Spleen (tissue), 11 donors: ENCODE measurements at regions not wholly inside any gene's neighbourhood (a gene's known extent, or its start where the extent isn't known, plus 50 kb on each side); places are given as distances from the start of the nearest gene placed in this dataset.

Experiments
- DNase-seq: peaks from one replicate; pipeline ENCODE4 v3.0.0-alpha.2; 2020
- H3K27ac ChIP-seq, 8 donors: fragments of 200-600 bp; sonication (generic) in 7 of 8; 1 replicate in 4 of 8; 2 replicates in 4 of 8; pipeline versions ENCODE4 v1.5.0 to v1.8.0; 2016 to 2021; ENCODE audit warnings: inconsistent platforms in 4 of 8, mild to moderate bottlenecking in 4 of 8, moderate library complexity in 1 of 8
- H3K27me3 ChIP-seq, 7 donors: fragments of 200-600 bp; sonication (generic) in 6 of 7; replicated peaks in 1 of 7; 1 replicate in 4 of 7; 2 replicates in 3 of 7; pipeline versions ENCODE4 v1.5.0 to v1.8.0; 2016 to 2021; ENCODE audit warnings: inconsistent platforms in 3 of 7, mild to moderate bottlenecking in 1 of 7
- H3K36me3 ChIP-seq, 6 donors: fragments of 200-600 bp; sonication (generic) in 5 of 6; 1 replicate in 4 of 6; 2 replicates in 2 of 6; pipeline versions ENCODE4 v1.5.0 to v1.8.0; 2016 to 2021; ENCODE audit warnings: inconsistent platforms in 2 of 6
- H3K4me1 ChIP-seq, 6 donors: fragments of 200-600 bp; sonication (generic) in 5 of 6; 1 replicate in 3 of 6; 2 replicates in 3 of 6; pipeline versions ENCODE4 v1.5.0 to v1.8.0; 2016 to 2021; ENCODE audit warnings: inconsistent platforms in 3 of 6
- H3K4me3 ChIP-seq, 8 donors: fragments of 200-600 bp; sonication (generic) in 7 of 8; 1 replicate in 4 of 8; 2 replicates in 4 of 8; pipeline versions ENCODE4 v1.5.0 to v1.8.0; 2016 to 2021; ENCODE audit warnings: inconsistent platforms in 4 of 8, mild to moderate bottlenecking in 4 of 8, moderate library complexity in 2 of 8
- H3K9me3 ChIP-seq, 8 donors: fragments of 200-600 bp; sonication (generic) in 7 of 8; 1 replicate in 4 of 8; 2 replicates in 4 of 8; pipeline versions ENCODE4 v1.5.0 to v1.8.0; 2016 to 2021; ENCODE audit warnings: inconsistent platforms in 4 of 8
- CTCF ChIP-seq, 11 experiments: fragments of 200-600 bp in 7 of 11; fragments of 450-650 bp in 4 of 11; sonication (generic) in 4 of 11; IDR thresholded peaks in 8 of 11; conservative IDR thresholded peaks in 3 of 11; 1 replicate in 7 of 11; 2 replicates in 4 of 11; pipeline versions ENCODE4 v1.4.0 to v1.8.0; 2016 to 2021; ENCODE audit warnings: antibody characterized with exemption in 11 of 11, inconsistent platforms in 4 of 11, mild to moderate bottlenecking in 1 of 11
- POLR2A ChIP-seq, 3 donors: fragments of 450-650 bp; IDR thresholded peaks; one replicate each; pipeline ENCODE4 v1.5.1; 2017; ENCODE audit warnings: antibody characterized with exemption in 3 of 3, mild to moderate bottlenecking in 1 of 3
- POLR2AphosphoS5 ChIP-seq, 3 donors: sonication (generic); formaldehyde crosslinking; IDR thresholded peaks; one replicate each; pipeline ENCODE4 v1.5.1; 2017; ENCODE audit warnings: antibody characterized with exemption in 3 of 3
- WGBS, 5 donors: extraction: QIAGEN DNeasy Blood & Tissue Kit in 3 of 5; methylation state at CpG; one replicate each; pipeline versions ENCODE4 v1.1.5 to v1.1.7; 2013 to 2018; 5-methylcytosine and 5-hydroxymethylcytosine counted together
- intact Hi-C: fragments of 100-400 bp; cut with DNase I; formaldehyde crosslinking; loops from one replicate; pipeline ENCODE4 v1.15.0; 2023; ENCODE audit warnings: low total_unique reads
- donor health status: healthy with polysubstance abuse.
- donor health status: DM: no; HTN: no; CAD: no; lungs with moderate emphysema.
- donor health status: DM: no; HTN: no; CAD: no.
- donor health status: Bipolar disorder and iron deficiency.
- donor health status: healthy.
- donor health status: DM: no; HTN: no; CAD: no.
- donor health status: DM: yes; HTN: yes; CAD: no.

GRCh38 chr6:100322886-100323285 lies 141.8 kb downstream of the SIM1 start:
- intact Hi-C loops = no loop called here
- TF ChIP-seq POLR2AphosphoS5 (IDR thresholded peaks at IDR 0.05) (no peak), POLR2A (IDR thresholded peaks at IDR 0.05) (no peak), CTCF (IDR thresholded peaks at IDR 0.05 in 8 of 11, conservative IDR thresholded peaks at IDR 0.05 in 3 of 11) (no peak)
- peaks cover 0 to 3% (median 0%) of the 10 kb centered on the region in 8 donors for H3K9me3 ChIP-seq
- no peaks in the 10 kb centered on the region for H3K27me3 ChIP-seq
- no peak for DNase-seq
- no peak overlapping the region for H3K4me3 ChIP-seq
- 83 to 97% (median 95%) methylated on average over 1 of the region's 1 CpG for WGBS, 5 donors
- no peaks in the 10 kb centered on the region for H3K4me1 ChIP-seq
- H3K27ac ChIP-seq = no peak overlapping the region
- H3K36me3 ChIP-seq = no peaks in the 10 kb centered on the region

GRCh38 chr6:100320686-100321085 lies 144.0 kb downstream of the SIM1 start:
- no peak for DNase-seq
- intact Hi-C loops = no loop called here
- 67 to 83% (median 72%) methylated on average over 1 of the region's 1 CpG for WGBS, 5 donors
- Histone ChIP-seq H3K36me3 (no peaks in the 10 kb centered on the region), H3K9me3 (peaks cover 0 to 3% (median 0%) of the 10 kb centered on the region in 8 donors), H3K4me3 (no peak overlapping the region), H3K27me3 (no peaks in the 10 kb centered on the region), H3K4me1 (no peaks in the 10 kb centered on the region), H3K27ac (no peak overlapping the region)
- no peak for TF ChIP-seq POLR2AphosphoS5 (IDR thresholded peaks at IDR 0.05)

- peaks cover 0 to 3% (median 0%) of the 10 kb centered on the region in 8 donors for H3K9me3 ChIP-seq
- no peaks in the 10 kb centered on the region for H3K27me3 ChIP-seq
- DNase-seq = no peak
- intact Hi-C loops = no loop called here
- H3K36me3 ChIP-seq = no peaks in the 10 kb centered on the region
- no peaks in the 10 kb centered on the region for H3K4me1 ChIP-seq
- H3K27ac ChIP-seq = no peak overlapping the region
- WGBS, 5 donors = 22 to 38% (median 30%) methylated on average over 1 of the region's 1 CpG
- no peak overlapping the region for H3K4me3 ChIP-seq
- TF ChIP-seq POLR2A (IDR thresholded peaks at IDR 0.05) = no peak
- no peak for TF ChIP-seq POLR2AphosphoS5 (IDR thresholded peaks at IDR 0.05)
- no peak for TF ChIP-seq CTCF (IDR thresholded peaks at IDR 0.05 in 8 of 11, conservative IDR thresholded peaks at IDR 0.05 in 3 of 11)
These were observed 147.7 kb downstream of the SIM1 start for GRCh38 chr6:100317031-100317430.

- no peak overlapping the region for H3K4me3 ChIP-seq
- H3K36me3 ChIP-seq = no peaks in the 10 kb centered on the region
- H3K27me3 ChIP-seq = no peaks in the 10 kb centered on the region
- no peak for DNase-seq
- intact Hi-C loops = no loop called here
- H3K27ac ChIP-seq = no peak overlapping the region
- TF ChIP-seq POLR2AphosphoS5 (IDR thresholded peaks at IDR 0.05) (no peak), POLR2A (IDR thresholded peaks at IDR 0.05) (no peak), CTCF (IDR thresholded peaks at IDR 0.05 in 8 of 11, conservative IDR thresholded peaks at IDR 0.05 in 3 of 11) (no peak)
- H3K4me1 ChIP-seq = no peaks in the 10 kb centered on the region
- no peaks in the 10 kb centered on the region for H3K9me3 ChIP-seq
These were observed 150.5 kb downstream of the SIM1 start for GRCh38 chr6:100314186-100314585.

GRCh38 chr6:100311707-100312251 lies 152.9 kb downstream of the SIM1 start:
- no peak overlapping the region for H3K4me3 ChIP-seq
- DNase-seq = no peak
- no peak overlapping the region for H3K27ac ChIP-seq
- H3K9me3 ChIP-seq = no peaks in the 10 kb centered on the region
- intact Hi-C loops = no loop called here
- WGBS, 5 donors = 71 to 87% (median 83%) methylated on average over 5 of the region's 5 CpGs
- H3K4me1 ChIP-seq = no peaks in the 10 kb centered on the region
- H3K27me3 ChIP-seq = no peaks in the 10 kb centered on the region
- TF ChIP-seq CTCF (IDR thresholded peaks at IDR 0.05 in 8 of 11, conservative IDR thresholded peaks at IDR 0.05 in 3 of 11) = no peak
- TF ChIP-seq POLR2A (IDR thresholded peaks at IDR 0.05) = no peak
- no peak for TF ChIP-seq POLR2AphosphoS5 (IDR thresholded peaks at IDR 0.05)
- no peaks in the 10 kb centered on the region for H3K36me3 ChIP-seq
